Calu3 (cell line): ENCODE measurements at regions not wholly inside any gene's neighbourhood (a gene's known extent, or its start where the extent isn't known, plus 50 kb on each side); places are given as distances from the start of the nearest gene placed in this dataset.

Experiments used
- BruUV-seq: library from RNA; stranded (reverse); fragments of 400-500 nt; replicated peaks from 2 replicates; lab custom pipeline; 2021; lab: Mats Ljungman, UMichigan
- CTCF ChIA-PET: fragments of 300-600 bp; sonication (Branson Sonifier 250); formaldehyde crosslinking; loops from one replicate; lab custom pipeline; 2022; ENCODE audit warnings: antibody characterized with exemption; lab: Charles Lee
- DNase-seq: peaks from one replicate; pipeline ENCODE4 v3.0.0; 2022
- H3K27ac Mint-ChIP-seq: one replicate; pipeline ENCODE4 v1.8.0; 2022; ENCODE audit warnings: mixed read lengths; ENCODE audit not compliant: unreplicated experiment
- H3K27me3 Mint-ChIP-seq: one replicate; pipeline ENCODE4 v1.8.0; 2022; ENCODE audit warnings: mixed read lengths; ENCODE audit not compliant: unreplicated experiment
- H3K36me3 Mint-ChIP-seq: one replicate; pipeline ENCODE4 v1.8.0; 2022; ENCODE audit warnings: mild to moderate bottlenecking, moderate library complexity, mixed read lengths; ENCODE audit not compliant: insufficient read depth, unreplicated experiment
- H3K4me1 Mint-ChIP-seq: one replicate; pipeline ENCODE4 v1.8.0; 2022; ENCODE audit warnings: mild to moderate bottlenecking, low read depth, mixed read lengths; ENCODE audit not compliant: unreplicated experiment
- H3K4me3 Mint-ChIP-seq: one replicate; pipeline ENCODE4 v1.8.0; 2022; ENCODE audit warnings: mild to moderate bottlenecking, low read depth, moderate library complexity, mixed read lengths; ENCODE audit not compliant: unreplicated experiment
- H3K9me3 Mint-ChIP-seq: one replicate; pipeline ENCODE4 v1.8.0; 2022; ENCODE audit warnings: low read depth, mixed read lengths; ENCODE audit not compliant: unreplicated experiment
- intact Hi-C: fragments of 100-400 bp; cut with micrococcal nuclease; formaldehyde crosslinking; loops from one replicate; pipeline ENCODE4 v1.10.0; 2022; ENCODE audit not compliant: unreplicated experiment
- TF ChIP-seq, protein P1 (sequence below): fragments of 200-600 bp; IDR thresholded peaks from one replicate; pipeline ENCODE4 v1.8.0; 2022; ENCODE audit warnings: antibody characterized with exemption; ENCODE audit not compliant: unreplicated experiment

DNA sequence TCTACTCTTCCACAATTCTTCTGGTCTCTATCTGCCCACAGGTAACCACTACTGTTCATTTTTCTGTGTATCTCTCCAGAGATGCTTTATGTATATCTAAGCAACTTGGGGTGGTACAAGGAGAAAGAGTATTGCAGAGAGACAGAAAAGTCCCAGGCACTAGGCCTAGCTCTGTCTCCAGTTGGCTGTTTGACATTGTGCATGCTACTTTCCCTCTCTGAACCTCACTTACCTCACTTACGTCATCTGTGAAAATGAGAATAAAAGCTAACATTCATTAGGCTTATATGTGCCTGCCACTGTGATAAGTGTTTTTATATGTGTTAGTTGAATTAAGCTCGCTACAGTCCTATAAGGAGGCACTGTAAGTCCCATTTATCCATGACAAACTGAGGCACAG, 76.7 kb upstream of the RNU6-1 start:
- TF ChIP-seq, protein P1, sequence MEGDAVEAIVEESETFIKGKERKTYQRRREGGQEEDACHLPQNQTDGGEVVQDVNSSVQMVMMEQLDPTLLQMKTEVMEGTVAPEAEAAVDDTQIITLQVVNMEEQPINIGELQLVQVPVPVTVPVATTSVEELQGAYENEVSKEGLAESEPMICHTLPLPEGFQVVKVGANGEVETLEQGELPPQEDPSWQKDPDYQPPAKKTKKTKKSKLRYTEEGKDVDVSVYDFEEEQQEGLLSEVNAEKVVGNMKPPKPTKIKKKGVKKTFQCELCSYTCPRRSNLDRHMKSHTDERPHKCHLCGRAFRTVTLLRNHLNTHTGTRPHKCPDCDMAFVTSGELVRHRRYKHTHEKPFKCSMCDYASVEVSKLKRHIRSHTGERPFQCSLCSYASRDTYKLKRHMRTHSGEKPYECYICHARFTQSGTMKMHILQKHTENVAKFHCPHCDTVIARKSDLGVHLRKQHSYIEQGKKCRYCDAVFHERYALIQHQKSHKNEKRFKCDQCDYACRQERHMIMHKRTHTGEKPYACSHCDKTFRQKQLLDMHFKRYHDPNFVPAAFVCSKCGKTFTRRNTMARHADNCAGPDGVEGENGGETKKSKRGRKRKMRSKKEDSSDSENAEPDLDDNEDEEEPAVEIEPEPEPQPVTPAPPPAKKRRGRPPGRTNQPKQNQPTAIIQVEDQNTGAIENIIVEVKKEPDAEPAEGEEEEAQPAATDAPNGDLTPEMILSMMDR, result no peak
- Mint-ChIP-seq H3K4me1 (peaks cover 22% of the 10 kb centered on the region), H3K4me3 (no peak overlapping the region), H3K9me3 (no peaks in the 10 kb centered on the region), H3K27me3 (no peaks in the 10 kb centered on the region), H3K36me3 (no peaks in the 10 kb centered on the region), H3K27ac (no peak overlapping the region)
- CTCF ChIA-PET, result interaction anchor here (0.6 to 1.1 kb wide), 2 partner anchors 37 to 137 kb away, joined by 3 to 4 read pairs; partner anchors contain the start of gene PIAS1
- intact Hi-C loops, result no loop called here
- DNase-seq, result no peak
- BruUV-seq, result no TSS peak

DNA sequence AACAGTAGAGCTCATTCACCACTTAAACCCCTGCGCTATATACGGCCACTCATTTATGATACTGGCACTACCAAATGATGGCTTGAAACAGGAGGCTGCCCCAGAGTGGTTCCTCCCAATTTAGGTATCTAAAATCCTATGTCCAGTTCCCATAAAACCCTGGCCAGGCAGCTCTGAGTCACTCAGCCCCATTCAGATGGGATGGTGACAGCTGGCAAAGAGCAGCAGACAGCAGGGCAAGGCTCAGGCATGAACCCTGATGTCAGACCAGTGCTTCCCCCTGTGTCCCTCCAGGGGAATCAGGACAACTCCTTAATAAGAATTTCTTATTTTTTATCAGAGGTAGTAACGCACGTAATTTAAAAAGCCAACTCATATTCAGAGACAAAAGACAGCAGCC, 77.2 kb upstream of the RNU6-1 start:
- CTCF ChIA-PET, result interaction anchor here (1.1 kb wide), 1 partner anchor 37 kb away, joined by 3 read pairs; no protein-coding TSS in a partner anchor
- BruUV-seq, result no TSS peak
- peaks cover 22% of the 10 kb centered on the region for H3K4me1 Mint-ChIP-seq
- no peaks in the 10 kb centered on the region for H3K27me3 Mint-ChIP-seq
- TF ChIP-seq, protein P1, result no peak
- no peak for DNase-seq
- no peaks in the 10 kb centered on the region for H3K36me3 Mint-ChIP-seq
- no peaks in the 10 kb centered on the region for H3K9me3 Mint-ChIP-seq
- no peak overlapping the region for H3K4me3 Mint-ChIP-seq
- intact Hi-C loops, result no loop called here
- no peak overlapping the region for H3K27ac Mint-ChIP-seq

DNA sequence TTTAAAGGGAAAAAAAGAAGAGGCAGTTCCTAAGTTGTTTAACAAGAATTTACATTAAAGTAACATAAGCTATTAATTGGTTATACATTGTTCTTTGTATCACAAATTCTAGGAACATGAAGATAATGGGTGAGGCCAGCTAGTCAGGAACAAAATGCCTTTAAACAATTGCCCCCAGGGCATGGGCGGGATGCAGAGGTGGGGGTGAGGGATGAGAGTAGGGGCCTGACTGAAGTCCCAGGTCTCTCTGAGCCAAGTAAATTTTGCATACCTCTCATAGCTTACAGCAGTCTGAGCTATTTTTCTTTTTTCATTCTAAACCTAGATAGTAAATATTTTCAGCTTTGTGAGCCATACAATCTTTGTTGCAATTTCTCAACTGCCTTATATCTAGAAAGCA, 77.8 kb upstream of the RNU6-1 start:
- Mint-ChIP-seq H3K4me1 (peaks cover 22% of the 10 kb centered on the region), H3K27me3 (no peaks in the 10 kb centered on the region), H3K27ac (no peak overlapping the region), H3K9me3 (no peaks in the 10 kb centered on the region), H3K36me3 (no peaks in the 10 kb centered on the region), H3K4me3 (no peak overlapping the region)
- intact Hi-C loops, result no loop called here
- TF ChIP-seq, protein P1, result no peak
- DNase-seq, result no peak
- no TSS peak for BruUV-seq
- CTCF ChIA-PET, result interaction anchor here (1.1 kb wide), 1 partner anchor 36 kb away, joined by 3 read pairs; no protein-coding TSS in a partner anchor

DNA sequence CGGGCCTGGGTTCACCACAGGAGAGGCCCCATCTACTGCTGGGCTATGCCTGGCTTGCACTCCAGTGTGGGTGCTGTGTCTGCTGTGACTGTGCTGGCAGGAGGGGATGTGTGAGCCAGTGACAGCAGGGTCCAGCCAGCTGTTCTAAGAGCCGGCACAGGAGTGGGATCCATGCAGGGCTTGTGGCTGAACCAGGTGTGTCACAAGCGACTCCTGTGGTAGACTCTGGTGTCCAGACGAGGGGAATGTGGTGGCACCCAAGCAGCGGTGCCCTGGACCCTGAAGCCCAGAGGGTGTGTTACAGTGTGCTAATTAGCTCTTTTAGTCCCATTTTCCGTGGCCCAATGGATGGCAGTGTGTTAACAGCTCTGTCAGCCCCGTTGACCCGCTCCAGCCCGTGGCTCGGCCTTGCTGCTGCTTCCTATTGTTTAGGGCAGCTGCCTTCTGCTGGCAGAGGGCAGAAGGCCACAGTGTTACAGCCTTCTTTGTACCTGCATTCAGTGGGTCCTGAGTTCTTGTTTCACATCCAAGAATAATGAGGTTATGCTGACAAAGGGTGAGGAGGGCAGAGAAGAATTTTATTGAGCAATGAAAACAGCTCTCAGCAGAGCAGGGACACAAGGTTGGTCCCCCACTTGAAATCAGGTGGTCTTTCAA, 78.5 kb upstream of the RNU6-1 start:
- CTCF ChIA-PET, result no interaction called here
- peaks cover 22% of the 10 kb centered on the region for H3K4me1 Mint-ChIP-seq
- no peak overlapping the region for H3K4me3 Mint-ChIP-seq
- H3K27me3 Mint-ChIP-seq, result no peaks in the 10 kb centered on the region
- H3K9me3 Mint-ChIP-seq, result no peaks in the 10 kb centered on the region
- DNase-seq, result no peak
- intact Hi-C loops, result no loop called here
- no TSS peak for BruUV-seq
- TF ChIP-seq, protein P1, result no peak
- H3K27ac Mint-ChIP-seq, result no peak overlapping the region
- no peaks in the 10 kb centered on the region for H3K36me3 Mint-ChIP-seq
